Right hindlimb (tissue), 1 donor: ENCODE measurements at regions not wholly inside any gene's neighbourhood (a gene's known extent, or its start where the extent isn't known, plus 50 kb on each side); places are given as distances from the start of the nearest gene placed in this dataset.
"Not testable (repeated sequence)": the region's sequence is repeated elsewhere in the genome, so short reads cannot be mapped to it uniquely, and the experiment has no call there.

Experiments used
- DNase-seq: peaks from one replicate; pipeline ENCODE4 v3.0.0-alpha.2; 2018

- no peak for DNase-seq
Observed at GRCh38 chr20:40894237-40894630, 134.4 kb upstream of the TOP1 start.

- no peak for DNase-seq
Observed at GRCh38 chr20:40895182-40895581, 133.4 kb upstream of the TOP1 start.

GRCh38 chr20:40896814-40897700, 131.6 kb upstream of the TOP1 start:
- DNase-seq: no peak

- no peak for DNase-seq
Observed at GRCh38 chr20:40899344-40899743, 129.3 kb upstream of the TOP1 start.

- no peak for DNase-seq
Observed at GRCh38 chr20:40900666-40901215, 127.9 kb upstream of the TOP1 start.

GRCh38 chr20:40902661-40903060, 126.0 kb upstream of the TOP1 start:
- DNase-seq: no peak

- DNase-seq: no peak
Observed at GRCh38 chr20:40908309-40908708, 120.3 kb upstream of the TOP1 start.

GRCh38 chr20:40909489-40909888, 119.1 kb upstream of the TOP1 start:
- DNase-seq: not testable (repeated sequence)

- DNase-seq: not testable (repeated sequence)
Observed at GRCh38 chr20:40910436-40910835, 118.2 kb upstream of the TOP1 start.

GRCh38 chr20:40911152-40911551, 117.5 kb upstream of the TOP1 start:
- not testable (repeated sequence) for DNase-seq

- no peak for DNase-seq
Observed at GRCh38 chr20:40913224-40914185, 115.1 kb upstream of the TOP1 start.

- no peak for DNase-seq
Observed at GRCh38 chr20:40915756-40916155, 112.9 kb upstream of the TOP1 start.

- no peak for DNase-seq
Observed at GRCh38 chr20:40916276-40916675, 112.3 kb upstream of the TOP1 start.

- no peak for DNase-seq
Observed at GRCh38 chr20:40920291-40920690, 108.3 kb upstream of the TOP1 start.

GRCh38 chr20:40922865-40923264, 105.8 kb upstream of the TOP1 start:
- DNase-seq: no peak

GRCh38 chr20:40925829-40926510, 102.7 kb upstream of the TOP1 start:
- no peak for DNase-seq

- DNase-seq: no peak
Observed at GRCh38 chr20:40926928-40927327, 101.7 kb upstream of the TOP1 start.

GRCh38 chr20:40930561-40930960, 98.1 kb upstream of the TOP1 start:
- no peak for DNase-seq

- no peak for DNase-seq
Observed at GRCh38 chr20:40931410-40932044, 97.1 kb upstream of the TOP1 start.

GRCh38 chr20:40932436-40932835, 96.2 kb upstream of the TOP1 start:
- DNase-seq: no peak

GRCh38 chr20:40933758-40934157, 94.9 kb upstream of the TOP1 start:
- no peak for DNase-seq

GRCh38 chr20:40938020-40938419, 90.6 kb upstream of the TOP1 start:
- DNase-seq: no peak
